ENCODE measurements at regions not wholly inside any gene's neighbourhood (a gene's known extent, or its start where the extent isn't known, plus 50 kb on each side); places are given as distances from the start of the nearest gene placed in this dataset.
"Not testable (repeated sequence)": the region's sequence is repeated elsewhere in the genome, so short reads cannot be mapped to it uniquely, and the experiment has no call there.

GRCh38 chr6:27545271-27546046 lies 72.6 kb upstream of the ZNF184 start:
- Histone ChIP-seq H3K36me3 (no peaks in the 10 kb centered on the region), H3K9me3 (replicated peaks) (peaks cover 11% of the 10 kb centered on the region; the same call in 1 of the 2 replicates), H3K4me1 (replicated peaks) (no peaks in the 10 kb centered on the region), H3K4me3 (no peak overlapping the region), H3K27ac (no peak overlapping the region), H3K27me3 (replicated peaks) (no peaks in the 10 kb centered on the region)
- no peak for DNase-seq (ENCODE audit: low read depth in 1 of 2, low spot score in 2 of 2)

GRCh38 chr6:27544612-27545260 lies 71.8 kb upstream of the ZNF184 start:
- H3K4me3 ChIP-seq, result no peak overlapping the region
- peaks cover 11% of the 10 kb centered on the region; the same call in 1 of the 2 replicates for H3K9me3 ChIP-seq (replicated peaks)
- no peak for DNase-seq (ENCODE audit: low read depth in 1 of 2, low spot score in 2 of 2)
- no peaks in the 10 kb centered on the region for H3K36me3 ChIP-seq
- no peak overlapping the region for H3K27ac ChIP-seq
- H3K4me1 ChIP-seq (replicated peaks), result no peaks in the 10 kb centered on the region
- no peaks in the 10 kb centered on the region for H3K27me3 ChIP-seq (replicated peaks)

- not testable (repeated sequence) for H3K36me3 ChIP-seq; H3K27ac ChIP-seq; H3K27me3 ChIP-seq (replicated peaks); DNase-seq (ENCODE audit: low read depth in 1 of 2, low spot score in 2 of 2); H3K4me1 ChIP-seq (replicated peaks); H3K4me3 ChIP-seq
- H3K9me3 ChIP-seq (replicated peaks), result peaks cover 11% of the 10 kb centered on the region; the same call in 1 of the 2 replicates
These were observed 71.2 kb upstream of the ZNF184 start for GRCh38 chr6:27544135-27544534.

GRCh38 chr6:27542485-27542884 lies 69.6 kb upstream of the ZNF184 start:
- Histone ChIP-seq H3K4me3 (no peak overlapping the region), H3K27me3 (replicated peaks) (no peaks in the 10 kb centered on the region), H3K36me3 (no peaks in the 10 kb centered on the region), H3K4me1 (replicated peaks) (no peaks in the 10 kb centered on the region), H3K9me3 (replicated peaks) (peaks cover 11% of the 10 kb centered on the region; the same call in 1 of the 2 replicates), H3K27ac (no peak overlapping the region)
- DNase-seq (ENCODE audit: low read depth in 1 of 2, low spot score in 2 of 2), result no peak

GRCh38 chr6:27541933-27542297 lies 69.0 kb upstream of the ZNF184 start:
- no peaks in the 10 kb centered on the region for H3K36me3 ChIP-seq
- peaks cover 11% of the 10 kb centered on the region; the same call in 1 of the 2 replicates for H3K9me3 ChIP-seq (replicated peaks)
- no peaks in the 10 kb centered on the region for H3K27me3 ChIP-seq (replicated peaks)
- H3K4me3 ChIP-seq, result no peak overlapping the region
- no peaks in the 10 kb centered on the region for H3K4me1 ChIP-seq (replicated peaks)
- no peak for DNase-seq (ENCODE audit: low read depth in 1 of 2, low spot score in 2 of 2)
- H3K27ac ChIP-seq, result no peak overlapping the region

GRCh38 chr6:27541212-27541932 lies 68.5 kb upstream of the ZNF184 start:
- Histone ChIP-seq H3K4me1 (replicated peaks) (no peaks in the 10 kb centered on the region), H3K27ac (no peak overlapping the region), H3K4me3 (no peak overlapping the region), H3K9me3 (replicated peaks) (peaks cover 11% of the 10 kb centered on the region; the same call in 1 of the 2 replicates), H3K27me3 (replicated peaks) (no peaks in the 10 kb centered on the region), H3K36me3 (no peaks in the 10 kb centered on the region)
- DNase-seq (ENCODE audit: low read depth in 1 of 2, low spot score in 2 of 2), result no peak

GRCh38 chr6:27539551-27539950 lies 66.6 kb upstream of the ZNF184 start:
- Histone ChIP-seq H3K36me3 (no peaks in the 10 kb centered on the region), H3K27ac (no peak overlapping the region), H3K4me3 (no peak overlapping the region), H3K4me1 (replicated peaks) (no peaks in the 10 kb centered on the region), H3K9me3 (replicated peaks) (peaks cover 11% of the 10 kb centered on the region; the same call in 1 of the 2 replicates), H3K27me3 (replicated peaks) (no peaks in the 10 kb centered on the region)
- no peak for DNase-seq (ENCODE audit: low read depth in 1 of 2, low spot score in 2 of 2)

GRCh38 chr6:27532820-27533538 lies 60.1 kb upstream of the ZNF184 start:
- no peaks in the 10 kb centered on the region for H3K27me3 ChIP-seq (replicated peaks)
- H3K36me3 ChIP-seq, result no peaks in the 10 kb centered on the region
- H3K27ac ChIP-seq, result no peak overlapping the region
- H3K4me3 ChIP-seq, result no peak overlapping the region
- no peaks in the 10 kb centered on the region for H3K9me3 ChIP-seq (replicated peaks)
- DNase-seq (ENCODE audit: low read depth in 1 of 2, low spot score in 2 of 2), result peak in 1 of 2 experiments; percentile 24
- H3K4me1 ChIP-seq (replicated peaks), result no peaks in the 10 kb centered on the region

- DNase-seq (ENCODE audit: low read depth in 1 of 2, low spot score in 2 of 2), result no peak
- H3K27ac ChIP-seq, result no peak overlapping the region
- no peaks in the 10 kb centered on the region for H3K36me3 ChIP-seq
- H3K4me3 ChIP-seq, result no peak overlapping the region
- no peaks in the 10 kb centered on the region for H3K9me3 ChIP-seq (replicated peaks)
- no peaks in the 10 kb centered on the region for H3K4me1 ChIP-seq (replicated peaks)
- no peaks in the 10 kb centered on the region for H3K27me3 ChIP-seq (replicated peaks)
These were observed 59.0 kb upstream of the ZNF184 start for GRCh38 chr6:27531772-27532459.

- DNase-seq (ENCODE audit: low read depth in 1 of 2, low spot score in 2 of 2); H3K36me3 ChIP-seq; H3K27ac ChIP-seq; H3K27me3 ChIP-seq (replicated peaks); H3K4me1 ChIP-seq (replicated peaks); H3K9me3 ChIP-seq (replicated peaks); H3K4me3 ChIP-seq: not testable (repeated sequence)
These were observed 56.9 kb upstream of the ZNF184 start for GRCh38 chr6:27529796-27530195.

GRCh38 chr6:27528714-27529113 lies 55.8 kb upstream of the ZNF184 start:
- Histone ChIP-seq H3K4me3 (no peak overlapping the region), H3K27me3 (replicated peaks) (no peaks in the 10 kb centered on the region), H3K9me3 (replicated peaks) (no peaks in the 10 kb centered on the region), H3K27ac (no peak overlapping the region), H3K36me3 (no peaks in the 10 kb centered on the region), H3K4me1 (replicated peaks) (no peaks in the 10 kb centered on the region)
- no peak for DNase-seq (ENCODE audit: low read depth in 1 of 2, low spot score in 2 of 2)
